HEK293 (cell line): ENCODE measurements at regions not wholly inside any gene's neighbourhood (a gene's known extent, or its start where the extent isn't known, plus 50 kb on each side); places are given as distances from the start of the nearest gene placed in this dataset.

Source experiments
- CTCF ChIP-seq: fragments of 450-650 bp; formaldehyde crosslinking; IDR thresholded peaks from 2 replicates; pipeline ENCODE4 v1.5.1; 2016; ENCODE audit warnings: missing biosample characterization, missing genetic modification characterization
- PRDM10 ChIP-seq: fragments of 450-650 bp; formaldehyde crosslinking; IDR thresholded peaks from 2 replicates; pipeline ENCODE4 v1.5.1; 2016; ENCODE audit warnings: missing biosample characterization, missing genetic modification characterization
- ZNF223 ChIP-seq: fragments of 450-650 bp; formaldehyde crosslinking; IDR thresholded peaks from 2 replicates; pipeline ENCODE4 v1.5.1; 2016; ENCODE audit warnings: missing biosample characterization, missing genetic modification characterization
- ZNF341 ChIP-seq: fragments of 450-650 bp; formaldehyde crosslinking; IDR thresholded peaks from 2 replicates; pipeline ENCODE4; 2016; ENCODE audit warnings: low read depth, missing biosample characterization, missing genetic modification characterization
- ZNF350 ChIP-seq: fragments of 450-650 bp; formaldehyde crosslinking; IDR thresholded peaks from 2 replicates; pipeline ENCODE4 v1.5.0; 2017; ENCODE audit warnings: missing biosample characterization, mild to moderate bottlenecking, missing genetic modification characterization
- ZNF513 ChIP-seq: fragments of 450-650 bp; IDR thresholded peaks from 2 replicates; pipeline ENCODE4 v1.5.1; 2018; ENCODE audit warnings: missing biosample characterization, missing genetic modification characterization
- ZNF76 ChIP-seq: fragments of 450-650 bp; formaldehyde crosslinking; IDR thresholded peaks from 2 replicates; pipeline ENCODE4; 2016; ENCODE audit warnings: low read depth, missing biosample characterization, missing genetic modification characterization, borderline replicate concordance
- TF ChIP-seq, protein P1 (sequence below): IDR thresholded peaks from 2 replicates; pipeline ENCODE4 v1.6.1; 2011; ENCODE audit warnings: mild to moderate bottlenecking, low read depth, low read length, borderline replicate concordance

DNA sequence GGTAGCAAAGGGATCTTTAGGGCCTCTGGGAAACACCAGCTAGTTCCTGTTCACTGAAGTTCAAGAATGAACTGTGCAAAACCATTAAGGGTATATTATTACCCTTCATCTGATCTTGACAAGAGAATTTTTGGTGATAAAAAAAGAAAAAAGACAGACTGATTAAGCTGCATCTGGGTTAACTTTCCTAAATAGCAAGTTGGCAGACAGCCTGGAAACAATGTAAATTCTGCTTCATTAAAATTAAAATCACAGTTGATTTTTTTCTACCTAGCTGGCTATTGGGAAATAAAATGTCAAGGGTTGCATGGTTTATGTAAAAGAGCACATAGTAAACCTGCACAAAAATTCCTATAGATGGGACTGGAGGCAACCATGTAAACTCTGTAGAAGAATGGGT lies 126.6 kb upstream of the PRKD1 start:
- no peak for TF ChIP-seq CTCF (tag by site-specific recombination)
- TF ChIP-seq, protein P1, sequence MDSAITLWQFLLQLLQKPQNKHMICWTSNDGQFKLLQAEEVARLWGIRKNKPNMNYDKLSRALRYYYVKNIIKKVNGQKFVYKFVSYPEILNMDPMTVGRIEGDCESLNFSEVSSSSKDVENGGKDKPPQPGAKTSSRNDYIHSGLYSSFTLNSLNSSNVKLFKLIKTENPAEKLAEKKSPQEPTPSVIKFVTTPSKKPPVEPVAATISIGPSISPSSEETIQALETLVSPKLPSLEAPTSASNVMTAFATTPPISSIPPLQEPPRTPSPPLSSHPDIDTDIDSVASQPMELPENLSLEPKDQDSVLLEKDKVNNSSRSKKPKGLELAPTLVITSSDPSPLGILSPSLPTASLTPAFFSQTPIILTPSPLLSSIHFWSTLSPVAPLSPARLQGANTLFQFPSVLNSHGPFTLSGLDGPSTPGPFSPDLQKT: no peak
- TF ChIP-seq PRDM10 (tag by site-specific recombination): no peak
- TF ChIP-seq ZNF350 (tag by site-specific recombination): no peak
- no peak for TF ChIP-seq ZNF341 (tag by site-specific recombination)
- no peak for TF ChIP-seq ZNF513 (tag by site-specific recombination)
- no peak for TF ChIP-seq ZNF76 (tag by site-specific recombination)
- TF ChIP-seq ZNF223: no peak
